ENCODE measurements at regions not wholly inside any gene's neighbourhood (a gene's known extent, or its start where the extent isn't known, plus 50 kb on each side); places are given as distances from the start of the nearest gene placed in this dataset.

DNA sequence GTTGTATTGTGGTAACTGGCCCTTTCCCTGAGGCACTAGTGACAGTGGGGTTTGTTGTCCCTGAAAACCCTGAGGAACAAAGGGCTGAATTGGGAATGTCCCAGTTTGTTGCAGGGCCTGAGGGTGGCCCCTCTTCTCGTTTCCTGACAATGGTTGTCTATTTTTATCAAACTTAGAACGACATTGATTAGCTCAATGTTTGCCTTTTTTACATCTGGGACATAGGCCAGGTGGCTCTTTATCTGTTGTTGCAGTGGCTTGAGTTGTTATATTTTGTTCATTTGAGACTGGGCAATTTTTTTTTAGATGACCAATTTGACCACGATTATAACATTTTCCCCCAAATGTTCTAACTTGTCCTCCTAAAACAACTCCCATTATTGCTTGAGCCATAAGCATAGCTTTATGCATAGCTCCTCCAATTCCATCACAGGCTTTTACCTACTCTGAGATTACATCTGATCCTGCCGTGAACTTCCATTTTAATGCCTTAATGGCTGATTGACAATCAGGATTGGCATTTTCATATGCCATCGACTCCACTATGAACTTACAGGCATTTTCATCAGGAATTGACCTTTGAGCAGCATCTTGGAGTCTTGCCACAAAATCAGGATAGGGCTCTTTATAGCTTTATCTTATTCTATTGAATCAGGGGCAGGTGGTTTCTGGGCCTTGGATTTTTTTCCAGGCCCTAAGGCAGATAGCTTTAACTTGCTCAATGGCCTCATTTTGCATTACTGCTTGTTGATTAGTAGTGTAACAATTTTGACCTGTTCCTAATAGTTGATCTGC is 604.3 kb downstream of the ALG10 start:
- TF ChIP-seq CTCF (IDR thresholded peaks at IDR 0.05), result no peak
